ENCODE measurements at regions not wholly inside any gene's neighbourhood (a gene's known extent, or its start where the extent isn't known, plus 50 kb on each side); places are given as distances from the start of the nearest gene placed in this dataset.

GRCh38 chr4:107094332-107094731, 58.2 kb upstream of the DKK2 start:
- 90% methylated on average over 2 of the region's 2 CpGs for WGBS
- Histone ChIP-seq H3K9me3 (no peaks in the 10 kb centered on the region), H3K4me1 (replicated peaks) (no peaks in the 10 kb centered on the region), H3K27me3 (replicated peaks; ENCODE audit: insufficient read depth) (no peaks in the 10 kb centered on the region), H3K36me3 (no peaks in the 10 kb centered on the region), H3K27ac (no peak overlapping the region), H3K4me3 (no peak overlapping the region)
- TF ChIP-seq POLR2A (IDR thresholded peaks at IDR 0.05) (no peak), CTCF (IDR thresholded peaks at IDR 0.05) (no peak), POLR2AphosphoS5 (IDR thresholded peaks at IDR 0.05) (no peak)
- no peak for DNase-seq (ENCODE audit: low spot score)
- intact Hi-C loops (cut with DNase I): no loop called here

Small RNA genes in the stretch of these regions (small RNA-seq; reads per million reads assigned to genes)
- 0 reads per million in 2 donors for gene RNU6-551P

All from prostate gland (tissue), 2 donors.